ENCODE measurements at regions not wholly inside any gene's neighbourhood (a gene's known extent, or its start where the extent isn't known, plus 50 kb on each side); places are given as distances from the start of the nearest gene placed in this dataset.

- TF ChIP-seq CTCF (conservative IDR thresholded peaks at IDR 0.05 in 1 of 2, IDR thresholded peaks at IDR 0.05 in 1 of 2; ENCODE audit: extremely low read depth in 1 of 2, insufficient read depth in 1 of 2, low read depth in 1 of 2, low read length in 2 of 2): no peak
- no peak for TF ChIP-seq EZH2 (IDR thresholded peaks at IDR 0.05; ENCODE audit: borderline replicate concordance, low read length)
These were observed 271.9 kb upstream of the CXCR4 start for GRCh38 chr2:136389809-136390208.

All from mammary epithelial cell (primary cell).